A673 (cell line): ENCODE measurements at regions not wholly inside any gene's neighbourhood (a gene's known extent, or its start where the extent isn't known, plus 50 kb on each side); places are given as distances from the start of the nearest gene placed in this dataset.

ENCODE experiments used
- BruUV-seq: library from RNA; stranded (reverse); fragments of 400-500 nt; replicated peaks from 2 replicates; lab custom pipeline; 2021; lab: Mats Ljungman, UMichigan
- CTCF ChIA-PET: fragments of 300-600 bp; sonication (Branson Sonifier 250); formaldehyde crosslinking; loops from one replicate; lab custom pipeline; 2022; ENCODE audit warnings: antibody characterized with exemption; lab: Charles Lee
- POLR2A ChIA-PET: fragments of 300-600 bp; sonication (Branson Sonifier 250); formaldehyde crosslinking; loops from one replicate; lab custom pipeline; 2022; ENCODE audit warnings: antibody characterized with exemption; ENCODE audit not compliant: low non-redundant PET; lab: Charles Lee
- DNase-seq: peaks from one replicate; pipeline ENCODE4 v3.0.0-alpha.2; 2015; ENCODE audit warnings: low spot score
- H3K27ac ChIP-seq: fragments of 200-600 bp; sonication (generic); 2 replicates; pipeline ENCODE4 v1.5.1; 2016; ENCODE audit warnings: mixed run types, low read depth, mild to moderate bottlenecking, mixed read lengths, antibody characterized with exemption, low read length; ENCODE audit not compliant: poor library complexity, severe bottlenecking
- H3K27me3 ChIP-seq: fragments of 200-600 bp; sonication (generic); replicated peaks from 2 replicates; pipeline ENCODE4 v1.6.1; 2017; ENCODE audit warnings: mixed run types, low read depth, mild to moderate bottlenecking, mixed read lengths, antibody characterized with exemption, low read length; ENCODE audit not compliant: insufficient read depth, poor library complexity
- H3K36me3 ChIP-seq: fragments of 200-600 bp; sonication (generic); 2 replicates; pipeline ENCODE4 v1.6.1; 2016; ENCODE audit warnings: mixed run types, mild to moderate bottlenecking, mixed read lengths, antibody characterized with exemption, low read length; ENCODE audit not compliant: insufficient read depth, poor library complexity, severe bottlenecking
- H3K4me1 ChIP-seq: fragments of 200-600 bp; sonication (generic); 2 replicates; pipeline ENCODE4 v1.6.1; 2017; ENCODE audit warnings: mixed run types, mild to moderate bottlenecking, mixed read lengths, antibody characterized with exemption, low read length; ENCODE audit not compliant: insufficient read depth, poor library complexity, severe bottlenecking
- H3K4me3 ChIP-seq: fragments of 200-600 bp; sonication (generic); 2 replicates; pipeline ENCODE4 v1.5.1; 2016; ENCODE audit warnings: low read depth, mixed run types, mild to moderate bottlenecking, mixed read lengths, low read length; ENCODE audit not compliant: poor library complexity, severe bottlenecking
- H3K9me3 ChIP-seq: fragments of 200-600 bp; sonication (generic); 2 replicates; pipeline ENCODE4 v1.6.1; 2016; ENCODE audit warnings: mixed run types, low read depth, mild to moderate bottlenecking, mixed read lengths, antibody characterized with exemption, low read length; ENCODE audit not compliant: poor library complexity, severe bottlenecking
- CTCF ChIP-seq: fragments of 300-800, 200-600 bp; sonication (generic); conservative IDR thresholded peaks from 2 replicates; pipeline ENCODE4 v1.5.1; 2017; ENCODE audit warnings: low read depth, mild to moderate bottlenecking, antibody characterized with exemption, low read length, moderate library complexity, mixed read lengths
- EZH2 ChIP-seq: fragments of 200-600 bp; sonication (generic); IDR thresholded peaks from 2 replicates; pipeline ENCODE4 v1.6.1; 2017; ENCODE audit warnings: borderline replicate concordance, low read depth, mild to moderate bottlenecking, mixed read lengths, antibody characterized with exemption, low read length; ENCODE audit not compliant: poor library complexity, severe bottlenecking
- intact Hi-C: fragments of 100-400 bp; cut with micrococcal nuclease; formaldehyde crosslinking; loops from one replicate; pipeline ENCODE4 v1.10.0; 2022; ENCODE audit not compliant: unreplicated experiment

- no peak overlapping the region for H3K4me3 ChIP-seq
- H3K27me3 ChIP-seq = no peaks in the 10 kb centered on the region
- no peak overlapping the region for H3K27ac ChIP-seq
- intact Hi-C loops = no loop called here
- POLR2A ChIA-PET = no interaction called here
- TF ChIP-seq CTCF (no peak), EZH2 (no peak)
- H3K9me3 ChIP-seq = no peaks in the 10 kb centered on the region
- no peaks in the 10 kb centered on the region for H3K36me3 ChIP-seq
- DNase-seq = no peak
- no TSS peak for BruUV-seq
- CTCF ChIA-PET = interaction anchor here (0.6 kb wide), 1 partner anchor 1352 kb away, joined by 3 read pairs; no protein-coding TSS in a partner anchor
- H3K4me1 ChIP-seq = no peaks in the 10 kb centered on the region
Measured at GRCh38 chr2:761384-761783, 84.2 kb upstream of the TMEM18 start.

GRCh38 chr2:760001-760400 lies 82.8 kb upstream of the TMEM18 start:
- Histone ChIP-seq H3K27me3 (no peaks in the 10 kb centered on the region), H3K9me3 (no peaks in the 10 kb centered on the region), H3K27ac (no peak overlapping the region), H3K4me1 (no peaks in the 10 kb centered on the region), H3K4me3 (no peak overlapping the region), H3K36me3 (no peaks in the 10 kb centered on the region)
- BruUV-seq = no TSS peak
- CTCF ChIA-PET = no interaction called here
- no peak for DNase-seq
- intact Hi-C loops = no loop called here
- POLR2A ChIA-PET = no interaction called here
- no peak for TF ChIP-seq EZH2
- TF ChIP-seq CTCF = no peak

GRCh38 chr2:758073-758820 lies 81.0 kb upstream of the TMEM18 start:
- CTCF ChIA-PET = interaction anchor here (0.6 kb wide), 1 partner anchor 18 kb away, joined by 3 read pairs; no protein-coding TSS in a partner anchor
- Histone ChIP-seq H3K36me3 (no peaks in the 10 kb centered on the region), H3K27me3 (no peaks in the 10 kb centered on the region), H3K4me1 (no peaks in the 10 kb centered on the region), H3K9me3 (no peaks in the 10 kb centered on the region), H3K27ac (no peak overlapping the region), H3K4me3 (no peak overlapping the region)
- POLR2A ChIA-PET = no interaction called here
- TF ChIP-seq EZH2 = no peak
- no peak for TF ChIP-seq CTCF
- intact Hi-C loops = no loop called here
- DNase-seq = no peak
- BruUV-seq = no TSS peak
